Renal cortical epithelial cell (primary cell): ENCODE measurements at regions not wholly inside any gene's neighbourhood (a gene's known extent, or its start where the extent isn't known, plus 50 kb on each side); places are given as distances from the start of the nearest gene placed in this dataset.
"Not testable (repeated sequence)": the region's sequence is repeated elsewhere in the genome, so short reads cannot be mapped to it uniquely, and the experiment has no call there.

Experiments
- DNase-seq: peaks from one replicate; pipeline ENCODE4 v3.0.0-alpha.2; 2011; ENCODE audit warnings: low read depth

DNA sequence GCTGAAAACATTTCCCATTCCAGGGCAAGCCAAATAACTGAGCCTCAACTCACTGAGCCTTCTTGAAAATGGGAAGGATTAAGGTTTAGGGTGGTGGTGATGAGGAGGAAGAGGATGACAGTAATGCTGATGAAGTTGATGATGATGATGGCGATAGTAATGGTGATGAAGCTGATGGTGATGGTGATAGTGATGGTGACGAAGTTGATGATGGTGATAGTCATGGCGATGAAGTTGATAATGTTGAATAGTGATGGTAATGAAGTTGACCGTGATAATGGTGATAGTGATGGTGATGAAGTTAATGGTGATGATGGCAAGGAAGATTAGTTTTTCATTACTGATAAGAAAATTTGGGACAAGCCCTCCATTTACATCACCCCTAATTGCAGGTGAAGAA, 285.8 kb upstream of the DYNLRB2 start:
- DNase-seq = no peak

DNA sequence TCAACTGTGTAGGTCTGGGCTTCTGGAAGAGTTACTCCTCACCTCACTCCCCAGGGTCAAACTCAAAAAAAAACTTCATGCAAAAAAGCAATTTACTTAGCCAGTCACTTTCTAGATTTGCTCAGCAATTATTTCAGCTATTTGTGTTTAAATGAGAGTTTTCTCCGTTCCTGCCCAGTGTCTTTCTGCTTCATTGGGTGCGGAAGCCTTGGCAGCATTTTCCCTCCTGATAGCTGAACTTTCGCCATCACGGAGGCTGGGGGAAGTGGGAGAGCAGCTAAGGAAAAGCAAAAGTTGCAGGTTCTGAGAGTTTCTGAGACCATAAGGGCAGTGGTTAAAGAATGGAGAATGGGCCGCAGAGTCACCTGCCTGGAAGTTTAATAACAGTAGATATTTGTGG, 287.1 kb upstream of the DYNLRB2 start:
- peak; percentile 73 for DNase-seq

DNA sequence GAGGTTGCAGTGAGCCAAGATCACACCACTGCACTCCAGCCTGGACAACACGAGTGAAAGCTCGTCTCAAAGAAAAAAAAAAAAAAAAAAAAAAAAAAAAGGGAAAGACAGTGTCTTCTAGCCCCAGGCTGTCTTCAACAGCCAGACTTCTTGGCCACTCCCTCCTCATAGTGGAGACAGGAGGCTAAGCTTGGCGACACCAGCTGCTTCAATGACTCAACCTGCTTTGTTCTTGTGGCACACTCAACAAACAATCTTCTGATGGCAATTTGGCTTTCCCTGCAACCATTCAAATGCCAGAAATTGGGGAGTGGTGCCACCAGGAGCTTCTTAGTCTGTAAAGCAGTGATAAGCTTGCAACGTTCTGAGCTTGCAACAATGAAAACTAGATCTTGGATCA, 290.4 kb upstream of the DYNLRB2 start:
- no peak for DNase-seq

- DNase-seq = not testable (repeated sequence)
These were observed 297.5 kb upstream of the DYNLRB2 start for GRCh38 chr16:80243303-80243702.

GRCh38 chr16:80242279-80242678, 298.5 kb upstream of the DYNLRB2 start:
- not testable (repeated sequence) for DNase-seq

- DNase-seq = no peak
These were observed 307.5 kb upstream of the DYNLRB2 start for GRCh38 chr16:80233097-80233835.

DNA sequence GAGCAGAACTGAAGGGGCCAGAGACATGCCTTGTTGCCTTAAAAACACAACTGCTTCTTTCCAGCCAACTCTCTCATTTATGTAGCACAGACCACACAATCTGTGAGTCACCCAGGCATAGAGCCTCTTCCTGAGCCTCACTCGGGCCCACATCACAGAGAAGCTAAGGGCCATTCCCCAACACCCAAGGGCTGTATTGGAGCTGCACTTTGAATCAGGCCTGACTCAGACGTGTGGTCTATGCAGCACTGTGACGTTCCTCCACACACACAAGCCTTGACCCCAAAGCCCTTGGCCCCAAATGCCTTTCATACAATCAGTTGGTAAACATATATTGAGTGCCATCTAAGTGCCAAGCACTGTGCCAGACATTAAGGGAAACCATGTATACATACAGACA, 308.9 kb upstream of the DYNLRB2 start:
- DNase-seq = peak; percentile 95

GRCh38 chr16:80231121-80231520, 309.7 kb upstream of the DYNLRB2 start:
- DNase-seq = no peak

GRCh38 chr16:80230328-80231120, 310.3 kb upstream of the DYNLRB2 start:
- DNase-seq = no peak

- DNase-seq = no peak
These were observed 314.3 kb upstream of the DYNLRB2 start for GRCh38 chr16:80226499-80226898.

- DNase-seq = no peak
These were observed 330.0 kb upstream of the DYNLRB2 start for GRCh38 chr16:80210787-80211186.

DNA sequence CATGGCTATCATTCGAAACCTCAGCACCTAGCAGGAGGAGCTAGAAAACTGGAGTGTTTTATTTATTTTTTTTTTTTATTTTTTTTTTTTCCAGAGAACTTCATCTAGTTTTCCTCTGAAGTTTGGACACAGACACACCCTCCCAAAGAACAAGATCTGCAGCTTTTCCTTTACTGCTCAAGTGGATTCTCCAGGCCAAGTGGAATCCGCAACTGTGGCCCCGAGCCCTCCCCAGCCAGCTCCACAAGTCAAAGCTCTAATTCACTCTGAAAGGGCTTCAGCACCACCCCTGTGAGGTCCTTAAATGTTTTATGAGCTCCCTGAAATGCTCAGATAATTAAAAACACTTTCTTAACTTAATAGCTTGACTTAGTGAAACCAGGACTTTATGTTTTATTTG, 332.1 kb upstream of the DYNLRB2 start:
- DNase-seq = no peak

DNA sequence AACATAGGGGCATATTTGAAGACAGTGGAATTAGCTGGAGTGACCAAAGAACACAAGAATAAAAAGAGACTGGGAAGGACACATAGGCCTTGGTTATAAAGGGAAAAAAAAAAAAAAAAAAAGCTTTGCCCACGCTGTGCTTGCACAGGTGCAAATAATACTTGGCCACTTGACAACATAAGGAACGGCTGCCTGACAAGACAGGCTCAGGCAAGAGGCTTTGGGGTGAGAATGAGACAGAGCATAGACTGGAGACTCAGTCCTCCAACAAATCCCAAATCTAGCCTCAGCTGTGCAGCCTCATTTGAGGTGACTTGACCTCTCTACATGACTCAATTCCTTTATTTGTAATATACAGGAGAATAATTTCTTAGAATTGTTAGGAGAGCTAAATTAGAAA, 332.8 kb upstream of the DYNLRB2 start:
- no peak for DNase-seq

- DNase-seq = no peak
These were observed 337.0 kb upstream of the DYNLRB2 start for GRCh38 chr16:80203821-80204220.

GRCh38 chr16:80202831-80203413, 337.9 kb upstream of the DYNLRB2 start:
- no peak for DNase-seq

DNA sequence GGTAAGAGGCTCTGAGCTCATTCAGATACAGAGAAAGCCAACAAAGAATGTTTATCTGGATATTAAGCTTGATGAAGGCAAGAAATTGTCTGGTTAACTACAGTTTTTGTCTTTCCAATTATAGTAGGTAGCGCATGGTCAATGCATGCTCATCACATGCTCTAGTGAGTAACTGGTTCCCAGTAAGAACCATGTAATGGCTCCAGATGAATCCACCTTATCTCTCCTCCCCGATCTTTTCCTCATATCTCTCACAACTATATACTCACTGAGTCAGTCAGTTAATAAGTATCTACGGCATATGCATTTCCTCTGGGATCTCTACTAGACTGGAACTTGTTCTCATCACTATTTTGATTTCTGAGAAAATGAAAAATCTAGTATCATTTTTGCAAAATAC, 340.7 kb upstream of the DYNLRB2 start:
- no peak for DNase-seq

DNA sequence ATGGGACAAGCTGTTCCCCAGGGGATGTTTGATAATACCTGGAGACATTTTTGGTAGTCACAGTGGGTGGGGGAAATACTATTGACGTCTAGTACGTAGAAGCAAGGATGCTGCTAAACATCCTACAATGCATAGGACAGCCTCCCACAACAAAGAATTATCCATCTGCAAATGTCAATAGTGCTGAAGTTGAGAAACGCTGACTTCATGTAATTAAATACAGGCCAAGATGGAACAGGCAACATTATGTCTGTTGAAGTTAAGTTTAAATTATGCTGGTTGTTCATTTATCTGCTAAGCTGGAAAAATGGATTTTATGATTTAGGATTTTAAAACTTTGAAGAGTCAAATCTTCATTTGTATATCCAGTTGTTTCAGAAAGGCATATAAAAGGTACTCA, 341.2 kb upstream of the DYNLRB2 start:
- DNase-seq = no peak

DNA sequence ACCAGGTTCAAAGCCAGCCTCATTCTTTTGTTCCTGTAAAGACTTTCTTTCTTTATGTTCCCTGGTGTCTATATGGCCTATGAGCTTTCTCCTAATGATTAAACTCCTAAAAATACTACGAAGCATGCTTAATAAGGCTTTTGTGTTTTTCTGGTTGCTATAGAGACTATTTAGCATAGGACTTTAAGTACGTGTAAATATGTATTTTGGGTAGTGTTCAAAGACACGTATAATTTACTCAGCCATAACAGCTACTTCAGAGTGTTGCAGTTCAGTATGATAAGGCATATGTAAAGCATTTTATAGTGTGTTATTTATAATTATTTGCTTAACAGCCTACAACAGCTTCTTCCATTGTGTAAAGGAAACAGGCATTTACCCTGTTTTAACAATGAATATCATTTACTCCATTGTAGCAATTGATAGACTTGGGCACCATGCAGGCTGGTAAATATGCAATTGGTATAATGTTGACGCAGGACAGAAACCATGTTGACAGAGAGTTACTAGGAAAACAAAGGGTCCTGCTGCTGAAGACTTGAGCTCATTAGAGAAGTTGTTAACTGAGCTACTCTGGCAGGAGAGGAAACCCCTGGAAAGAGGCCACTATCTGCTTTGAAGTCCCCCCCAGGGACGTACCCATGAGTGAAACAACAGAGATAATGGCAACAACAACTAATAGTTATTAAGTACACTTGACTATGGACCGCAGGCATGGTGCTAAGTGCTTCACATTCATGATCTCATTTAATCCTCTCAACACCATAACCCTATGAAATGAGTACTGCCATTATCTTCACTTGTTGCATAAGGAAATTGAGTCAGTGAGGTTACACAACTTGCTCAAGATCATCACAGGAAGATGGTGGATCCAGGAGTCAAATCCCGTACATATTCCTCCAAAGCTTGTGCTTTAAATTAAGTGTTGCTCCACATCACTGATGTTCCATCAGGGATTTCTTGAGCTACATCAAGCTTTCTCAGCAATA, 342.2 kb upstream of the DYNLRB2 start:
- DNase-seq = no peak

DNA sequence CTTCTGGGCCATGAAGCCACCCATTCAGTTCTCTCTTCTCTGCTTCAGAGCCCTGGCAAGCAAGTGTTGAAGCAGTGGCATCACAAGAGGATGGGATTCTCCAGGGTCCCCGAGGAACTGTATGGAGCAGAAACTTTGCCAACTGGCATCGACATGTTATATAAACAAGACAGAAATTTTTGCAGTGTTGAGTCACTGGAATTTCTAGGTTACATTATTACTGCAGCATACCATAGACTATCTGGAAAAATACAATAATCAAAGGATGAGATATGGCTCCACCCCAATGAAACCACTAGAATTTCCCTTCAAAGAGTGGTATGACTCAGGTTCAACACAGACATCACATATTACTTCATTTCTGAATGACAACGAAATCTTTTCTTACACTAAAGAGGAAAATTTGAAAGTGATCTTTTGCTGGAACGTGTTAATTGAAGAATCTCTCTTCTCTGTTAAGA, 343.0 kb upstream of the DYNLRB2 start:
- DNase-seq = peak; percentile 84

DNA sequence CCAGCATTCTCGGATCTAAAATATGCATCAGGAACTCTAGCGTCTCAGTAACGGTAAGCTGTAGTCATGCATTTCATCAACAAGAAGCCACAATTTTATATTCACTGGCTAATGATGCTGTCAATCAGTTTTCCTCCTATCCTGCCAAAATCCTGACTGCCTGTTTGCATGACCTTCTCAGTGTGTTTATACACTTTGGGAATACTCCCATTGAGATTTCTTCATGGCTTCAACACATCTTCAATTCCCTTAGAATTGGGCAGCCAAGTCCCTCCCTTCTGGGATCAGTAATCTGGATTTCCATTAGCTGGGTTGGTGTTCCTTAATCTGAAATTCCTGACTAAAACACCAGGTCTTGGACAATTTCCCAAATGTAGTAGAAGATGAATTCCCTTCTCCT, 348.9 kb upstream of the DYNLRB2 start:
- DNase-seq = no peak

DNA sequence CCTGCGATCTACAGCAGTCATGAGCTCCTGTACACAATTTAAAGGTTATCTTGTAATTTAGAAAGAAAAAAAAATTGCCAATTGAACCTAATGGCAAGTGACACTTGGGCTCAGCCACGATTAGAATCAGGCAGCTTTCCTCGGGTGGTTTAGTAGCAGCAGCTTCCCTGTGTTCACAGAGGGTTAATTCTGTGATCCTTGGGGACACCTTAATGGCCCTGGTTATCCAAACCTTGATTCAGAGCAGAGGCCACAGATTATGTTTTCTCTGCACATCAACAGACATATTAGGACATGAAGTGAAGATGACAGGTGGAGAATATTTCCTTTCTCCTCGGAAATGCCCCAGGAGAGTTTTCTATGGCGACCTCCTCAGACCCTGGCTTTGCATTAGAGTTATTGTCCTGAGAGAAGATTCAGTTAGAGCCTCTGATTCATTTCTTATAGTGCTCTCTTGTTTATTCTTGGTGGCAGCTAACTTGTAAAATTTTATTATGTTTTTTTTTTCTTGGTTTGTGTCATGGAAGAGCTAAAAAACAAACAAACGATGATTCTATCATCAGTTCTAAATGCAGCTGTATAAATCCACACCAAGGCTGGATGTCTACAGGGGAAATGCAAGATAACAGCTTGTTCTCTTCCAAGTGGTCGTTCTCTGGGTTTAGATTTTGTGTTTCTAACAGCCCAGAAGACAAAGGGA, 351.2 kb upstream of the DYNLRB2 start:
- no peak for DNase-seq
